ENCODE measurements at regions not wholly inside any gene's neighbourhood (a gene's known extent, or its start where the extent isn't known, plus 50 kb on each side); places are given as distances from the start of the nearest gene placed in this dataset.

DNA sequence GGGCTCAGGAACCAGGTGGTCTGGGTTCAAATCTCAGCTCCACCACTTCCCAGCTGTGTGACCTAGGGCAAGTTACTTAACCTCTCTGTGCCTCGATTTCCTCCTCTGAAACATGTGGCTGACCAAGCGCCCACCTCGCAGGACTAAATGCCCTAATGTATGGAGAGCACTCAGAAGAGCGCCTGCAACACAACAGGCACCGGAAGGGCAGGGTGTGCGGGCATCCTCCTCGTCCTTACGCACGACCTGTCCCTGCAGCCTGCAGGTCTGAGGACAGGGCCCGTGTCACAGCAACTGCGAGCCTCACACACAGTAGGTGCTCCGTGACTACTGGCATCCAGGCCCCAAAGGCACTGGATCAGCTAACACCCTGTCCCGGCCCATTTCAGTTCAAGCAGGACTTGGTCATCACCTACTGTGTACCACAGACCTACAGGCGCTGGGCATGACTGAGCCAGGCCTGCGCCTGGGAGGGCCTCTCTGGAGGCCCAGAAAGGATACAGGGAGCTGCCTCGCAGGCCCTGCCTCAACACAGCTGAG lies 131.5 kb downstream of the NCOR2 start:
- TF ChIP-seq EZH2 (optimal IDR thresholded peaks at IDR 0.05; ENCODE audit: low read depth, low read length) (no peak), EZH2phosphoT487 (IDR thresholded peaks at IDR 0.05; ENCODE audit: low read length) (no peak)
- TF ChIP-seq, protein P1, sequence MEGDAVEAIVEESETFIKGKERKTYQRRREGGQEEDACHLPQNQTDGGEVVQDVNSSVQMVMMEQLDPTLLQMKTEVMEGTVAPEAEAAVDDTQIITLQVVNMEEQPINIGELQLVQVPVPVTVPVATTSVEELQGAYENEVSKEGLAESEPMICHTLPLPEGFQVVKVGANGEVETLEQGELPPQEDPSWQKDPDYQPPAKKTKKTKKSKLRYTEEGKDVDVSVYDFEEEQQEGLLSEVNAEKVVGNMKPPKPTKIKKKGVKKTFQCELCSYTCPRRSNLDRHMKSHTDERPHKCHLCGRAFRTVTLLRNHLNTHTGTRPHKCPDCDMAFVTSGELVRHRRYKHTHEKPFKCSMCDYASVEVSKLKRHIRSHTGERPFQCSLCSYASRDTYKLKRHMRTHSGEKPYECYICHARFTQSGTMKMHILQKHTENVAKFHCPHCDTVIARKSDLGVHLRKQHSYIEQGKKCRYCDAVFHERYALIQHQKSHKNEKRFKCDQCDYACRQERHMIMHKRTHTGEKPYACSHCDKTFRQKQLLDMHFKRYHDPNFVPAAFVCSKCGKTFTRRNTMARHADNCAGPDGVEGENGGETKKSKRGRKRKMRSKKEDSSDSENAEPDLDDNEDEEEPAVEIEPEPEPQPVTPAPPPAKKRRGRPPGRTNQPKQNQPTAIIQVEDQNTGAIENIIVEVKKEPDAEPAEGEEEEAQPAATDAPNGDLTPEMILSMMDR (IDR thresholded peaks at IDR 0.05; ENCODE audit: low read length), result no peak
